Vagina (tissue), 2 donors: ENCODE measurements at regions not wholly inside any gene's neighbourhood (a gene's known extent, or its start where the extent isn't known, plus 50 kb on each side); places are given as distances from the start of the nearest gene placed in this dataset.

Source experiments
- CTCF ChIP-seq, 3 experiments: fragments of 450-650 bp in 2 of 3; fragments of 200-600 bp in 1 of 3; sonication (generic) in 1 of 3; IDR thresholded peaks; one replicate each; pipeline ENCODE4 v1.5.1; 2017 to 2019; ENCODE audit warnings: antibody characterized with exemption in 3 of 3, mild to moderate bottlenecking in 2 of 3, moderate library complexity in 2 of 3
- POLR2A ChIP-seq, 2 donors: fragments of 450-650 bp; IDR thresholded peaks; one replicate each; pipeline ENCODE4 v1.6.1; 2017; ENCODE audit warnings: antibody characterized with exemption in 2 of 2, mild to moderate bottlenecking in 2 of 2, moderate library complexity in 2 of 2
- POLR2AphosphoS5 ChIP-seq, 2 donors: sonication (generic); formaldehyde crosslinking; IDR thresholded peaks; one replicate each; pipeline ENCODE4 v1.9.0; 2017; ENCODE audit warnings: antibody characterized with exemption in 2 of 2, mild to moderate bottlenecking in 2 of 2, low read depth in 1 of 2; ENCODE audit not compliant: insufficient read depth in 1 of 2

GRCh38 chr5:39599721-39600431, 175.1 kb upstream of the DAB2 start:
- TF ChIP-seq POLR2AphosphoS5 (IDR thresholded peaks at IDR 0.05; ENCODE audit: insufficient read depth in 1 of 2, low read depth in 1 of 2) = no peak
- peak in 2 of 3 experiments; percentile 26 to 41 for TF ChIP-seq CTCF (IDR thresholded peaks at IDR 0.05)
- no peak for TF ChIP-seq POLR2A (IDR thresholded peaks at IDR 0.05)
